Peyer's patch (tissue), 4 donors: ENCODE measurements at regions not wholly inside any gene's neighbourhood (a gene's known extent, or its start where the extent isn't known, plus 50 kb on each side); places are given as distances from the start of the nearest gene placed in this dataset.

Source experiments
- CTCF ChIP-seq, 6 experiments: fragments of 450-650 bp in 4 of 6; fragments of 200-600 bp in 2 of 6; sonication (generic) in 1 of 6; IDR thresholded peaks; one replicate each; pipeline ENCODE4 v1.5.1; 2017 to 2019; ENCODE audit warnings: antibody characterized with exemption in 6 of 6, mild to moderate bottlenecking in 3 of 6, moderate library complexity in 1 of 6
- POLR2A ChIP-seq, 2 donors: fragments of 450-650 bp; IDR thresholded peaks; one replicate each; pipeline ENCODE4 v1.5.1; 2017; ENCODE audit warnings: antibody characterized with exemption in 2 of 2, mild to moderate bottlenecking in 2 of 2, moderate library complexity in 2 of 2

GRCh38 chr15:97350813-97351212 lies 609.7 kb upstream of the ARRDC4 start:
- TF ChIP-seq CTCF (IDR thresholded peaks at IDR 0.05), result no peak
- TF ChIP-seq POLR2A (IDR thresholded peaks at IDR 0.05), result no peak
